ENCODE measurements at regions not wholly inside any gene's neighbourhood (a gene's known extent, or its start where the extent isn't known, plus 50 kb on each side); places are given as distances from the start of the nearest gene placed in this dataset.

GRCh38 chr2:120952318-120952717, 216.7 kb downstream of the GLI2 start:
- H3K27ac ChIP-seq (ENCODE audit: insufficient read depth, low read depth, low read length) = no peak overlapping the region
- H3K4me2 ChIP-seq (ENCODE audit: insufficient read depth, low read length) = no peak overlapping the region
- dilution Hi-C loops (cut with MboI; ENCODE audit: extremely low pct_ligation_motif_present, low sequenced_read_pairs) = no loop called here
- BruUV-seq (replicated peaks) = no TSS peak
- FAIRE-seq (no peak), DNase-seq (ENCODE audit: low read depth, low spot score) (no peak)
- no peaks in the 10 kb centered on the region for H3K9me3 ChIP-seq (replicated peaks; ENCODE audit: control insufficient read depth, insufficient read depth, low read length)
- no peaks in the 10 kb centered on the region for H4K20me1 ChIP-seq (replicated peaks; ENCODE audit: control insufficient read depth, extremely low read depth, insufficient read depth, low read length)
- H3K4me3 ChIP-seq (replicated peaks in 1 of 3; ENCODE audit: insufficient read depth in 1 of 3, low read depth in 1 of 3, low read length in 3 of 3) = no peak overlapping the region
- H3K4me1 ChIP-seq (ENCODE audit: control insufficient read depth, extremely low read depth, insufficient read depth, low read length) = no peaks in the 10 kb centered on the region
- H3K79me2 ChIP-seq (ENCODE audit: control insufficient read depth, insufficient read depth, low read length) = no peaks in the 10 kb centered on the region
- TF ChIP-seq FOS (IDR thresholded peaks at IDR 0.05; ENCODE audit: borderline replicate concordance, insufficient read depth, low read length) (no peak), GATA2 (IDR thresholded peaks at IDR 0.05; ENCODE audit: insufficient read depth, insufficient read length, low read depth, low read length) (no peak)
- H3K9ac ChIP-seq (replicated peaks; ENCODE audit: extremely low read depth, insufficient read depth, low read length) = no peak overlapping the region
- ChIA-PET POLR2A (no interaction called here), CTCF (interaction anchor here (1.1 kb wide), 1 partner anchor 257 kb away, joined by 4 read pairs; no protein-coding TSS in a partner anchor)
- no peak overlapping the region for H2AFZ ChIP-seq (ENCODE audit: low read depth, low read length)
- H3K36me3 ChIP-seq (ENCODE audit: control insufficient read depth in 2 of 2, extremely low read depth in 1 of 2, insufficient read depth in 2 of 2, low read length in 2 of 2) = no peaks in the 10 kb centered on the region
- H3K9me1 ChIP-seq (replicated peaks; ENCODE audit: control insufficient read depth, extremely low read depth, insufficient read depth, low read length) = no peaks in the 10 kb centered on the region
- intact Hi-C loops (cut with micrococcal nuclease) = no loop called here
- peaks cover 0 to 2% of the 10 kb centered on the region in 2 experiments for H3K27me3 ChIP-seq (ENCODE audit: control insufficient read depth in 2 of 2, insufficient read depth in 2 of 2, low read length in 2 of 2)

- intact Hi-C loops (cut with micrococcal nuclease) (no loop called here), dilution Hi-C loops (cut with MboI; ENCODE audit: extremely low pct_ligation_motif_present, low sequenced_read_pairs) (no loop called here)
- Histone ChIP-seq H3K4me3 (replicated peaks in 1 of 3; ENCODE audit: insufficient read depth in 1 of 3, low read depth in 1 of 3, low read length in 3 of 3) (no peak overlapping the region), H4K20me1 (replicated peaks; ENCODE audit: control insufficient read depth, extremely low read depth, insufficient read depth, low read length) (no peaks in the 10 kb centered on the region), H3K27me3 (ENCODE audit: control insufficient read depth in 2 of 2, insufficient read depth in 2 of 2, low read length in 2 of 2) (peaks cover 0 to 2% of the 10 kb centered on the region in 2 experiments), H3K4me2 (ENCODE audit: insufficient read depth, low read length) (no peak overlapping the region), H2AFZ (ENCODE audit: low read depth, low read length) (no peak overlapping the region), H3K9me1 (replicated peaks; ENCODE audit: control insufficient read depth, extremely low read depth, insufficient read depth, low read length) (no peaks in the 10 kb centered on the region), H3K27ac (ENCODE audit: insufficient read depth, low read depth, low read length) (no peak overlapping the region), H3K9me3 (replicated peaks; ENCODE audit: control insufficient read depth, insufficient read depth, low read length) (no peaks in the 10 kb centered on the region), H3K79me2 (ENCODE audit: control insufficient read depth, insufficient read depth, low read length) (no peaks in the 10 kb centered on the region), H3K9ac (replicated peaks; ENCODE audit: extremely low read depth, insufficient read depth, low read length) (no peak overlapping the region), H3K4me1 (ENCODE audit: control insufficient read depth, extremely low read depth, insufficient read depth, low read length) (no peaks in the 10 kb centered on the region), H3K36me3 (ENCODE audit: control insufficient read depth in 2 of 2, extremely low read depth in 1 of 2, insufficient read depth in 2 of 2, low read length in 2 of 2) (no peaks in the 10 kb centered on the region)
- TF ChIP-seq GATA2 (IDR thresholded peaks at IDR 0.05; ENCODE audit: insufficient read depth, insufficient read length, low read depth, low read length) (no peak), CTCF (IDR thresholded peaks at IDR 0.05; ENCODE audit: extremely low read depth in 1 of 2, insufficient read depth in 1 of 2, low read depth in 1 of 2, low read length in 2 of 2) (no peak), MYC (IDR thresholded peaks at IDR 0.05; ENCODE audit: low read depth, low read length) (no peak), EZH2 (IDR thresholded peaks at IDR 0.05; ENCODE audit: borderline replicate concordance, low read depth, low read length, severe bottlenecking) (no peak), POLR2AphosphoS5 (IDR thresholded peaks at IDR 0.05; ENCODE audit: insufficient read depth, low read depth, low read length) (no peak)
- DNase-seq (ENCODE audit: low read depth, low spot score) (no peak), FAIRE-seq (no peak)
- CTCF ChIA-PET = interaction anchor here (1.6 kb wide), 1 partner anchor 12 kb away, joined by 4 read pairs; no protein-coding TSS in a partner anchor
- POLR2A ChIA-PET = no interaction called here
- no TSS peak for BruUV-seq (replicated peaks)
These were observed 217.5 kb downstream of the GLI2 start for GRCh38 chr2:120953066-120953756.
